GM21447 (cell line): ENCODE measurements at regions not wholly inside any gene's neighbourhood (a gene's known extent, or its start where the extent isn't known, plus 50 kb on each side); places are given as distances from the start of the nearest gene placed in this dataset.
"Not testable (repeated sequence)": the region's sequence is repeated elsewhere in the genome, so short reads cannot be mapped to it uniquely, and the experiment has no call there.

Source experiments
- ATAC-seq: cut with Tn5 transposase; IDR thresholded peaks from one replicate; pipeline ENCODE4 v1.9.1; 2021; ENCODE audit not compliant: unreplicated experiment

- ATAC-seq: no peak
These were observed 101.3 kb downstream of the AKAP11 start for GRCh38 chr13:42373048-42373812.

GRCh38 chr13:42375663-42376062 lies 103.7 kb downstream of the AKAP11 start:
- ATAC-seq: no peak

GRCh38 chr13:42377640-42378382 lies 105.9 kb downstream of the AKAP11 start:
- peak; percentile 81 for ATAC-seq

- peak; percentile 33 for ATAC-seq
These were observed 106.4 kb downstream of the AKAP11 start for GRCh38 chr13:42378383-42378780.

GRCh38 chr13:42379241-42379640 lies 107.3 kb downstream of the AKAP11 start:
- no peak for ATAC-seq

GRCh38 chr13:42380420-42381164 lies 108.6 kb downstream of the AKAP11 start:
- ATAC-seq: peak; percentile 56

- no peak for ATAC-seq
These were observed 109.1 kb downstream of the AKAP11 start for GRCh38 chr13:42381165-42381425.

- ATAC-seq: not testable (repeated sequence)
These were observed 109.5 kb downstream of the AKAP11 start for GRCh38 chr13:42381426-42381825.

GRCh38 chr13:42383025-42383424 lies 111.1 kb downstream of the AKAP11 start:
- ATAC-seq: no peak

- ATAC-seq: no peak
These were observed 112.3 kb downstream of the AKAP11 start for GRCh38 chr13:42384265-42384664.

GRCh38 chr13:42388326-42388725 lies 116.4 kb downstream of the AKAP11 start:
- no peak for ATAC-seq

GRCh38 chr13:42389041-42389440 lies 117.1 kb downstream of the AKAP11 start:
- ATAC-seq: no peak

- no peak for ATAC-seq
These were observed 120.2 kb downstream of the AKAP11 start for GRCh38 chr13:42392180-42392579.

- ATAC-seq: no peak
These were observed 121.0 kb downstream of the AKAP11 start for GRCh38 chr13:42392716-42393572.

GRCh38 chr13:42393573-42394360 lies 121.8 kb downstream of the AKAP11 start:
- ATAC-seq: no peak

- no peak for ATAC-seq
These were observed 122.4 kb downstream of the AKAP11 start for GRCh38 chr13:42394361-42394708.

GRCh38 chr13:42394711-42395085 lies 122.7 kb downstream of the AKAP11 start:
- ATAC-seq: no peak

- ATAC-seq: no peak
These were observed 123.3 kb downstream of the AKAP11 start for GRCh38 chr13:42395086-42395821.

GRCh38 chr13:42396501-42396900 lies 124.5 kb downstream of the AKAP11 start:
- ATAC-seq: no peak
